Activated naive CD4-positive, alpha-beta T cell treated with anti-CD3 and anti-CD28 coated beads for 36 hours (primary cell): ENCODE measurements at regions not wholly inside any gene's neighbourhood (a gene's known extent, or its start where the extent isn't known, plus 50 kb on each side); places are given as distances from the start of the nearest gene placed in this dataset.

ENCODE experiments used
- CTCF ChIA-PET: fragments of 350-600 bp; sonication (Branson Sonifier 250); formaldehyde crosslinking; loops from one replicate; lab custom pipeline; 2021; ENCODE audit warnings: antibody characterized with exemption; lab: Charles Lee
- DNase-seq: peaks from one replicate; pipeline ENCODE4 v3.0.0-alpha.2; 2020
- H3K27ac Mint-ChIP-seq: one replicate; pipeline ENCODE4 v1.8.0; 2021; ENCODE audit warnings: mild to moderate bottlenecking, mixed read lengths
- H3K27me3 Mint-ChIP-seq: one replicate; pipeline ENCODE4 v1.8.0; 2021; ENCODE audit warnings: low read depth, mixed read lengths
- H3K36me3 Mint-ChIP-seq: one replicate; pipeline ENCODE4 v1.8.0; 2021; ENCODE audit warnings: low read depth, mixed read lengths
- H3K4me1 Mint-ChIP-seq: one replicate; pipeline ENCODE4 v1.8.0; 2021; ENCODE audit warnings: low read depth, mixed read lengths
- H3K4me3 Mint-ChIP-seq: one replicate; pipeline ENCODE4 v1.8.0; 2021; ENCODE audit warnings: mild to moderate bottlenecking, moderate library complexity, mixed read lengths
- H3K9me3 Mint-ChIP-seq: one replicate; pipeline ENCODE4 v1.8.0; 2021; ENCODE audit warnings: mixed read lengths
- intact Hi-C: fragments of 100-400 bp; cut with micrococcal nuclease; formaldehyde crosslinking; loops from one replicate; pipeline ENCODE4 v1.15.1; 2023

- no peak overlapping the region for H3K4me3 Mint-ChIP-seq
- no peak for DNase-seq
- H3K27me3 Mint-ChIP-seq: peaks cover 4% of the 10 kb centered on the region
- no peaks in the 10 kb centered on the region for H3K4me1 Mint-ChIP-seq
- intact Hi-C loops: no loop called here
- no peaks in the 10 kb centered on the region for H3K36me3 Mint-ChIP-seq
- H3K9me3 Mint-ChIP-seq: no peaks in the 10 kb centered on the region
- CTCF ChIA-PET: no interaction called here
- H3K27ac Mint-ChIP-seq: no peak overlapping the region
Measured at GRCh38 chr1:36539526-36539925, 56.8 kb upstream of the CSF3R start.

- DNase-seq: no peak
- Mint-ChIP-seq H3K36me3 (no peaks in the 10 kb centered on the region), H3K4me1 (no peaks in the 10 kb centered on the region), H3K27ac (no peak overlapping the region), H3K9me3 (no peaks in the 10 kb centered on the region), H3K4me3 (no peak overlapping the region), H3K27me3 (peaks cover 4% of the 10 kb centered on the region)
- intact Hi-C loops: no loop called here
- CTCF ChIA-PET: no interaction called here
Measured at GRCh38 chr1:36537991-36538390, 55.3 kb upstream of the CSF3R start.

GRCh38 chr1:36537190-36537768 is 54.6 kb upstream of the CSF3R start:
- H3K9me3 Mint-ChIP-seq: no peaks in the 10 kb centered on the region
- no peaks in the 10 kb centered on the region for H3K36me3 Mint-ChIP-seq
- intact Hi-C loops: no loop called here
- H3K4me1 Mint-ChIP-seq: no peaks in the 10 kb centered on the region
- H3K27ac Mint-ChIP-seq: no peak overlapping the region
- no peak overlapping the region for H3K4me3 Mint-ChIP-seq
- CTCF ChIA-PET: no interaction called here
- DNase-seq: no peak
- peaks cover 2% of the 10 kb centered on the region for H3K27me3 Mint-ChIP-seq

- CTCF ChIA-PET: no interaction called here
- no peaks in the 10 kb centered on the region for H3K4me1 Mint-ChIP-seq
- no peaks in the 10 kb centered on the region for H3K27me3 Mint-ChIP-seq
- no peaks in the 10 kb centered on the region for H3K36me3 Mint-ChIP-seq
- no peaks in the 10 kb centered on the region for H3K9me3 Mint-ChIP-seq
- no peak overlapping the region for H3K27ac Mint-ChIP-seq
- H3K4me3 Mint-ChIP-seq: no peak overlapping the region
- no peak for DNase-seq
- intact Hi-C loops: no loop called here
Measured at GRCh38 chr1:36536727-36537126, 54.0 kb upstream of the CSF3R start.

- Mint-ChIP-seq H3K9me3 (no peaks in the 10 kb centered on the region), H3K27me3 (peaks cover under 1% of the 10 kb centered on the region), H3K4me1 (no peaks in the 10 kb centered on the region), H3K27ac (no peak overlapping the region), H3K36me3 (no peaks in the 10 kb centered on the region), H3K4me3 (no peak overlapping the region)
- CTCF ChIA-PET: interaction anchor here (1.1 to 1.2 kb wide), 3 partner anchors 18 to 901 kb away, joined by 3 to 7 read pairs (median 4); no protein-coding TSS in a partner anchor
- DNase-seq: no peak
- intact Hi-C loops: no loop called here
Measured at GRCh38 chr1:36534711-36535412, 52.1 kb upstream of the CSF3R start.

- intact Hi-C loops: no loop called here
- CTCF ChIA-PET: interaction anchor here (1.0 to 1.1 kb wide), 3 partner anchors 16 to 902 kb away, joined by 3 to 7 read pairs (median 3); no protein-coding TSS in a partner anchor
Measured at GRCh38 chr1:36533897-36534296, 51.2 kb upstream of the CSF3R start.

GRCh38 chr1:36532810-36533401 is 50.2 kb upstream of the CSF3R start:
- peaks cover 2% of the 10 kb centered on the region for H3K27me3 Mint-ChIP-seq
- CTCF ChIA-PET: interaction anchor here (2.5 kb wide), 1 partner anchor 17 kb away, joined by 10 read pairs; no protein-coding TSS in a partner anchor

More at GRCh38 chr1:36533897-36534296, 51.2 kb upstream of the CSF3R start:
- Mint-ChIP-seq H3K27me3 (peaks cover 2% of the 10 kb centered on the region), H3K9me3 (no peaks in the 10 kb centered on the region), H3K4me1 (no peaks in the 10 kb centered on the region), H3K36me3 (no peaks in the 10 kb centered on the region), H3K27ac (no peak overlapping the region), H3K4me3 (no peak overlapping the region)
- no peak for DNase-seq

More at GRCh38 chr1:36532810-36533401, 50.2 kb upstream of the CSF3R start:
- Mint-ChIP-seq H3K9me3 (no peaks in the 10 kb centered on the region), H3K4me1 (no peaks in the 10 kb centered on the region), H3K36me3 (no peaks in the 10 kb centered on the region), H3K27ac (no peak overlapping the region), H3K4me3 (no peak overlapping the region)
- DNase-seq: no peak
- intact Hi-C loops: no loop called here
